H9 (cell line): ENCODE measurements at regions not wholly inside any gene's neighbourhood (a gene's known extent, or its start where the extent isn't known, plus 50 kb on each side); places are given as distances from the start of the nearest gene placed in this dataset.

Experiments used
- DNase-seq: peaks from one replicate; pipeline ENCODE4 v3.0.0-alpha.2; 2017
- H2AFZ ChIP-seq: one replicate; pipeline ENCODE4 v1.6.1; 2013; ENCODE audit warnings: mild to moderate bottlenecking, low read length, control low read depth, moderate library complexity
- H2AK5ac ChIP-seq: 2 replicates; pipeline ENCODE4 v1.6.1; 2013; ENCODE audit warnings: low read length, control low read depth, mixed read lengths; ENCODE audit not compliant: insufficient read length
- H2BK120ac ChIP-seq: one replicate; pipeline ENCODE4 v1.6.1; 2013; ENCODE audit warnings: low read depth, mild to moderate bottlenecking, low read length, control low read depth, inconsistent platforms; ENCODE audit not compliant: poor library complexity, severe bottlenecking
- H2BK12ac ChIP-seq: 2 replicates; pipeline ENCODE4 v1.6.1; 2013; ENCODE audit warnings: low read length, control low read depth, mixed read lengths, low read depth; ENCODE audit not compliant: insufficient read length
- H2BK15ac ChIP-seq: 2 replicates; pipeline ENCODE4 v1.6.1; 2013; ENCODE audit warnings: low read depth, low read length, control low read depth
- H2BK20ac ChIP-seq: one replicate; pipeline ENCODE4 v1.6.1; 2013; ENCODE audit warnings: low read depth, mild to moderate bottlenecking, low read length, control low read depth, inconsistent platforms; ENCODE audit not compliant: poor library complexity, severe bottlenecking
- H2BK5ac ChIP-seq: 2 replicates; pipeline ENCODE4 v1.6.1; 2013; ENCODE audit warnings: low read length, control low read depth, mixed read lengths; ENCODE audit not compliant: insufficient read length
- H3K14ac ChIP-seq: 2 replicates; pipeline ENCODE4 v1.6.1; 2013; ENCODE audit warnings: low read length, control low read depth; ENCODE audit not compliant: insufficient read depth
- H3K18ac ChIP-seq: 2 replicates; pipeline ENCODE4 v1.6.1; 2013; ENCODE audit warnings: low read depth, mild to moderate bottlenecking, mixed read lengths, low read length, control low read depth; ENCODE audit not compliant: insufficient read length
- H3K23ac ChIP-seq: 2 replicates; pipeline ENCODE4 v1.6.1; 2013; ENCODE audit warnings: low read length, control low read depth, mixed read lengths, low read depth; ENCODE audit not compliant: insufficient read length
- H3K23me2 ChIP-seq: 2 replicates; pipeline ENCODE4 v1.6.1; 2013; ENCODE audit warnings: low read depth, mild to moderate bottlenecking, mixed read lengths, low read length, control low read depth; ENCODE audit not compliant: insufficient read length, poor library complexity, severe bottlenecking
- H3K27ac ChIP-seq: 2 replicates; pipeline ENCODE4 v1.5.1; 2013; ENCODE audit warnings: low read length, control low read depth, mixed read lengths, low read depth; ENCODE audit not compliant: insufficient read length
- H3K27me3 ChIP-seq: 2 replicates; pipeline ENCODE4 v1.6.1; 2013; ENCODE audit warnings: low read length, control low read depth, inconsistent platforms; ENCODE audit not compliant: insufficient read depth
- H3K4ac ChIP-seq: 2 replicates; pipeline ENCODE4 v1.6.1; 2013; ENCODE audit warnings: low read depth, mild to moderate bottlenecking, control low read depth, inconsistent platforms, low read length, moderate library complexity
- H3K4me1 ChIP-seq: 2 replicates; pipeline ENCODE4 v1.6.1; 2013; ENCODE audit warnings: low read length, control low read depth, inconsistent platforms; ENCODE audit not compliant: insufficient read depth
- H3K4me2 ChIP-seq: 2 replicates; pipeline ENCODE4 v1.6.1; 2013; ENCODE audit warnings: low read length, control low read depth, mixed read lengths; ENCODE audit not compliant: insufficient read length, insufficient read depth
- H3K56ac ChIP-seq: 2 replicates; pipeline ENCODE4 v1.6.1; 2013; ENCODE audit warnings: low read depth, mild to moderate bottlenecking, mixed read lengths, low read length, control low read depth; ENCODE audit not compliant: insufficient read length
- H3K79me1 ChIP-seq: 2 replicates; pipeline ENCODE4 v1.6.1; 2013; ENCODE audit warnings: low read depth, mild to moderate bottlenecking, moderate library complexity, low read length, control low read depth, inconsistent platforms; ENCODE audit not compliant: insufficient read depth, poor library complexity, severe bottlenecking
- H3K79me2 ChIP-seq: 2 replicates; pipeline ENCODE4 v1.6.1; 2013; ENCODE audit warnings: low read length, control low read depth, inconsistent platforms; ENCODE audit not compliant: insufficient read depth
- H3K9ac ChIP-seq: 2 replicates; pipeline ENCODE4 v1.6.1; 2013; ENCODE audit warnings: low read length, control low read depth, mixed read lengths; ENCODE audit not compliant: insufficient read length; ENCODE audit errors: extremely low read depth
- H3K9me3 ChIP-seq: one replicate; pipeline ENCODE4 v1.6.1; 2013; ENCODE audit warnings: low read depth, low read length, inconsistent platforms; ENCODE audit not compliant: control insufficient read depth
- H3T11ph ChIP-seq: one replicate; pipeline ENCODE4 v1.6.1; 2013; ENCODE audit warnings: mild to moderate bottlenecking, low read length, control low read depth, inconsistent platforms
- H4K20me1 ChIP-seq: one replicate; pipeline ENCODE4 v1.6.1; 2013; ENCODE audit not compliant: control insufficient read depth, insufficient read length, insufficient read depth
- H4K5ac ChIP-seq: 2 replicates; pipeline ENCODE4 v1.6.1; 2013; ENCODE audit warnings: low read depth, mild to moderate bottlenecking, mixed read lengths, low read length, control low read depth; ENCODE audit not compliant: insufficient read length
- H4K8ac ChIP-seq: replicated peaks from 2 replicates; pipeline ENCODE4 v1.6.1; 2013; ENCODE audit warnings: low read length, control low read depth, mixed read lengths, low read depth; ENCODE audit not compliant: insufficient read length
- H4K91ac ChIP-seq: 2 replicates; pipeline ENCODE4 v1.6.1; 2013; ENCODE audit warnings: low read depth, mild to moderate bottlenecking, moderate library complexity, mixed read lengths, low read length, control low read depth; ENCODE audit not compliant: insufficient read length
- H3K27ac Mint-ChIP-seq, 3 experiments: 2 replicates in 2 of 3; 3 replicates in 1 of 3; pipeline ENCODE4 v1.8.0; 2020 to 2021; ENCODE audit warnings: mixed read lengths in 3 of 3, mild to moderate bottlenecking in 1 of 3, moderate library complexity in 1 of 3
- H3K27me3 Mint-ChIP-seq: 2 replicates; pipeline ENCODE4 v1.8.0; 2021; ENCODE audit warnings: low read depth, mild to moderate bottlenecking, moderate library complexity, mixed read lengths
- H3K36me3 Mint-ChIP-seq, 3 experiments: 2 replicates in 2 of 3; 3 replicates in 1 of 3; pipeline ENCODE4 v1.8.0; 2020 to 2021; ENCODE audit warnings: low read depth in 3 of 3, mixed read lengths in 3 of 3; ENCODE audit not compliant: insufficient read depth in 1 of 3
- H3K4me1 Mint-ChIP-seq, 2 experiments: 2 replicates each; pipeline ENCODE4 v1.8.0; 2020; ENCODE audit warnings: mixed read lengths in 2 of 2
- H3K4me3 Mint-ChIP-seq, 2 experiments: 2 replicates in 1 of 2; 3 replicates in 1 of 2; pipeline ENCODE4 v1.8.0; 2020 to 2021; ENCODE audit warnings: mild to moderate bottlenecking in 2 of 2, mixed read lengths in 2 of 2, moderate library complexity in 1 of 2
- H3K9me3 Mint-ChIP-seq, 2 experiments: 2 replicates in 1 of 2; 3 replicates in 1 of 2; pipeline ENCODE4 v1.8.0; 2020; ENCODE audit warnings: mild to moderate bottlenecking in 2 of 2, mixed read lengths in 2 of 2, moderate library complexity in 1 of 2
- CTCF ChIP-seq: fragments of 200-600 bp; sonication (generic); conservative IDR thresholded peaks from 3 replicates; pipeline ENCODE4 v1.8.0; 2021; ENCODE audit warnings: antibody characterized with exemption, mild to moderate bottlenecking
- WGBS: extraction: QIAGEN DNeasy Blood & Tissue Kit; methylation state at CpG from one replicate; pipeline ENCODE4 v1.1.7; 2013; ENCODE audit warnings: missing lambda C conversion rate, low lambda C conversion rate, mixed read lengths; ENCODE audit not compliant: insufficient read length; ENCODE audit errors: extremely low coverage; 5-methylcytosine and 5-hydroxymethylcytosine counted together

GRCh38 chr20:1845163-1845523 lies 50.1 kb upstream of the SIRPA start:
- no peaks in the 10 kb centered on the region for H4K20me1 ChIP-seq
- Mint-ChIP-seq H3K9me3 (peaks cover 0 to 1% of the 10 kb centered on the region in 2 experiments; a peak in 2 of 5 replicates), H3K36me3 (no peaks in the 10 kb centered on the region), H3K4me1 (peaks cover 9 to 10% of the 10 kb centered on the region in 2 experiments), H3K27me3 (peaks cover 7% of the 10 kb centered on the region; the same call in 1 of the 2 replicates), H3K27ac (no peak overlapping the region), H3K4me3 (no peak overlapping the region; a peak in 1 of 5 replicates)
- H4K5ac ChIP-seq, result no peak overlapping the region
- DNase-seq, result no peak
- H3K27ac ChIP-seq, result no peak overlapping the region
- H3K56ac ChIP-seq, result no peak overlapping the region
- H3K4ac ChIP-seq, result no peak overlapping the region
- no peaks in the 10 kb centered on the region for H3K79me2 ChIP-seq
- no peak overlapping the region for H2BK20ac ChIP-seq
- no peak overlapping the region for H3K23ac ChIP-seq
- no peak overlapping the region for H3K9ac ChIP-seq
- H4K91ac ChIP-seq, result no peak overlapping the region
- H4K8ac ChIP-seq, result no peak overlapping the region
- no peaks in the 10 kb centered on the region for H3K4me1 ChIP-seq
- no peak overlapping the region for H2BK5ac ChIP-seq
- no peak overlapping the region for H2AK5ac ChIP-seq
- H3K23me2 ChIP-seq, result no peaks in the 10 kb centered on the region
- H3K14ac ChIP-seq, result no peak overlapping the region
- H2BK12ac ChIP-seq, result no peak overlapping the region
- no peak overlapping the region for H2AFZ ChIP-seq
- no peaks in the 10 kb centered on the region for H3K27me3 ChIP-seq
- no peak for TF ChIP-seq CTCF
- no peak overlapping the region for H3T11ph ChIP-seq
- no peak overlapping the region for H3K18ac ChIP-seq
- H2BK120ac ChIP-seq, result no peak overlapping the region
- no peak overlapping the region for H3K4me2 ChIP-seq
- H3K79me1 ChIP-seq, result no peaks in the 10 kb centered on the region
- no peak overlapping the region for H2BK15ac ChIP-seq
- WGBS, result no CpG with 5 or more reads among the region's 1 CpG
- H3K9me3 ChIP-seq, result no peaks in the 10 kb centered on the region
